ENCODE measurements at regions not wholly inside any gene's neighbourhood (a gene's known extent, or its start where the extent isn't known, plus 50 kb on each side); places are given as distances from the start of the nearest gene placed in this dataset.

DNA sequence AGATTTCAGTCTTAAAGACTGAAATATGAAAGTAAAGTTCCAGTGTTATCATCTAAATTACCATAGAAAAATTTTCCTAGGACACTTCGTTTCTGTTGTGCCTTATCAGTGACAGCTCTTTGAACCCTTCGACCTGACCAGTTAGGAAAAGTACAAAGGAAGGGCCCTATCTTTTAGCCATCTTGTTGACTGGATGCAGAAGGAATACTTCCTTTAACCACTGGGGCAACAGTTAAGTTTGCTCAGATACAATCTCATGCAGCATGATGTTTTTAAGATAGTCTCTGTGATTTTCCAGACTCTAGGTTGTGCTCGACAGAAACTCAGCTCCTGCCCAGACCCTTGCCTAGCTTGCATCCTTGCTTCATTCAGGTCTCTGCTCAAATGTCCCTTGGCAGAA is 210.5 kb upstream of the RPS6KA3 start:
- DNase-seq (ENCODE audit: low read depth in 2 of 2), result no peak

DNA sequence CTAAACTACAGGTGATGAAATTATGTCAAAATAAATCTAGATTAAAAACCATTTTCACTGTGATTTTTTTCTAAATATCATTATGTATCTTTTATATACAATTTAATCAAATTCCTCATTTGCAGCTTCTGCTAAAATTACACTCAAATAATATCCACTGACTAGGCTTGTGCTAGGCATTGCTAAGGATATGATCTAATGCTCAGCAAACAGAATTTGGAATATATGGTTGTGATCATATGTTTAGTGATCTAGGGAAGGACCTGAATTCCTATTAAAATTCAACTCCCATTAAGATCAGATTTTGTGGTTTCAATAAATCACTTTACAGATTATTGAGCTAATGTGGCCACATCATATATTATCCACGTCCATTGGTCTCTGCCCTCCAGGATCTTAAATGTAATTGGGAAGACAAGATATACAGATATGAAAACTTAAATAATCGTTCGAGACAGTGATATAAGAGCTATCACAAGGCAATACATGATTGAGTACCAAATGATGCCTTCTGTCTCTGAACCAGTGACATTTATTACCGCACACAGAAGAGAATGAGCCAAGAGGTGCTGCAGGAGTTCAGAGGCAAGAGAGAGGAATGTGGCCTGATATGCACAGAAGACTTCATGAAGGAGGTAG is 206.0 kb upstream of the RPS6KA3 start:
- no peak for DNase-seq (ENCODE audit: low read depth in 2 of 2)

DNA sequence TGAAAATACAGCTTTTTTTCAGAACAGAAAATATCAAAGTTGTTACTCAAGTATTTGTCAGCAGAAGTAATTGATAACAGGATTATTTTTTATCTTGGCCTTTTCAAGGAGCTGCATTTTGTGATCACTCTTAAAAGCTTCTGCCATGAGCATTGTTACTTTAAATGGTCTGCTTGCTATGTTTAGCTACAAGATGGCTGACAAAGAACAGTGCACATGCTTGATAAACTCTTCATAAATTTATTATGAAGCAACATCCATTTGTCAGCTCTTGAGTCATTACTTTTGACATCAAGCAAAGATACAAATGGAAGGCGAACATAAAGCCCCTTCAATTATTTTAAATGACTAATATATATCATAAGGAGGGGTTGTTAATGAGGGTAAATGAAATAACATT is 205.4 kb upstream of the RPS6KA3 start:
- DNase-seq (ENCODE audit: low read depth in 2 of 2), result no peak

DNA sequence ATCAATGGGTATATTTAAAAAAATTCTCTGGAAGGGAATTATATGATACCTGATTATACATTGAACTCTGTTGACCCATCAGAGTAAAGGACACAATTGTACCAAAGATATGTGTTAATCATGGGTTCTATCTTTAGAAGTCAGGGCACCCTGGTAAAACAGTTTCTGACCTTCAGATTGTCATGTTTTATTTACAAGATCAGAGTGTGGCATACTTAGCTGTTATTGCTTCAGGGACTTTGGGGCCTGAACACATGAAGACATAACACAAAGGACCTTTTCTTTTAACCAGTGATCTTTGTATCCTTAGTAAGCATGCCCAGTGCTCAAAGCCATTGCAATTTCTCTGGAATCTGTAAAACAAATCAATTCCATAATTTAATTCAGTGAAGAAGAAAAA is 204.8 kb upstream of the RPS6KA3 start:
- no peak for DNase-seq (ENCODE audit: low read depth in 2 of 2)

DNA sequence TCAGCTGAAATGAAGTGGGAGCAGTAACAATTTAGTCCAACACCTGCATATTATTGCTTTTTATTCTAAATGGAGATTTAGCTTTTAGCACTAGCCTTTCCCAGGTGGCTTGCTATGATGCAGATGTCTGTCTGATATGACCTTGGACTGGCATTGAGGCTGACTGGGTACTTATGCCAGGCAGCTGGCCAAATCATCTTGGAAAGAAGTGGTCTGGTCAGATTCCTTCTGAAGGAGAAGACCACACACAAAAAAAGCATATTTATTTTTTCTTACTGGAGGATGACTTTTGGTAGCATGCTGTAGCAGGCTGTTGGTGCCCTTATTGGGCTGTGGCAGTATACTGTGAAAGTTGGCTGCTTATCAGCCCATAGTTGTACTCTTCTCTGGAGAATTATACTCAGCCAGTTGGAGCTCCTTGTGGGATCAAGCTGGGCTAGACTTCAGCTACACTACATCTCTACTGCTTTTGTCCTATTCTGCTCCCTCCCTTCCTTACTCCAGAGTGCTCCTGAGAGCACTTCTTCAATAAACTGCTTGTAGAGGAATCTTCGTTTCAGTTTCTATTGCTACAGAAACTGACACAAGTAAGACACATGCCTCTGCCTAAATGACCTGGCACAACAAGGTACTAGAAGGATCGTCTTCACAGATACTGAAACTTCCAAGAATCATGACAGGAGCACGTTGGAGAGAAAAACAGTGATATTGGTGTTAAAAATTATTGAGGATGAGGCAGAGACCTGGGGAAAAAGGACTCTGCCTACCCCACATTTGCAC is 196.8 kb upstream of the RPS6KA3 start:
- no peak for DNase-seq (ENCODE audit: low read depth in 2 of 2)

DNA sequence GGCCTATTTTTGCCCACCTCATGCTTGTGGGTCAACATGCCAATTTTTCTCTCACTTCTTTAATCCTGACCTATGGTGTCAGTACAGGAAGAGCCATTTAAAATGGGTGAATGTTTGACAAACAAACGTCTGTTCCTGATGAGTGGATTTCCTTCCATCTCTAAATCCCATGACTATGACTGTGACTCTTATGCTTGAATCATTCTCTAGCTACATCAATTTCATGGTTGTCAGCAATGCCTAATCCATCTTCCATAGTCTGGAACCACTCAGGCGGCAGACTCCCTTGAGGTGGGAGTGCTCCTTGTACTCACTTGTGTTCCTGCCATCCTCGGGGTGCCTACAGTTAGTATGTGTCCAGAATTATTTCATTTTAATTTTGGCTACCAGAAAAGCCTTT is 194.9 kb upstream of the RPS6KA3 start:
- no peak for DNase-seq (ENCODE audit: low read depth in 2 of 2)

DNA sequence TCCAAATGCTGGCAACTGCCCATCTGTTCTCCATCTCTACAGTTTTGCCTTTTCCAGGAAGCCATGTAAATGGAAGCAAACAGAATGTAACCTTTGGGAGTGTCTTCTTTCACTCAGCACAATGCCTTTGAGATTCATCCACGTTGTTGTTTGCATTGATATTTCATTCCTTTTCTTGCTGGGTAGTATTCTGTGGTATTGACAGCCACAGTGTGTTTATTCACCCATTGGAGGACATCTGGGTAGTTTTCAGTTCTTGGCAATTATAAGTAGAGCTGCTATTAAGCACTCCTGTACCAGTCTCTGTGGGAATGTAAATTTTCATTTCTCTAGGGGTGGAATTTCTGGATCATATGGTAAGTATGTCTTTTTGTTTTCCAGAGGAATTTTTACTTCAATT is 194.3 kb upstream of the RPS6KA3 start:
- no peak for DNase-seq (ENCODE audit: low read depth in 2 of 2)

DNA sequence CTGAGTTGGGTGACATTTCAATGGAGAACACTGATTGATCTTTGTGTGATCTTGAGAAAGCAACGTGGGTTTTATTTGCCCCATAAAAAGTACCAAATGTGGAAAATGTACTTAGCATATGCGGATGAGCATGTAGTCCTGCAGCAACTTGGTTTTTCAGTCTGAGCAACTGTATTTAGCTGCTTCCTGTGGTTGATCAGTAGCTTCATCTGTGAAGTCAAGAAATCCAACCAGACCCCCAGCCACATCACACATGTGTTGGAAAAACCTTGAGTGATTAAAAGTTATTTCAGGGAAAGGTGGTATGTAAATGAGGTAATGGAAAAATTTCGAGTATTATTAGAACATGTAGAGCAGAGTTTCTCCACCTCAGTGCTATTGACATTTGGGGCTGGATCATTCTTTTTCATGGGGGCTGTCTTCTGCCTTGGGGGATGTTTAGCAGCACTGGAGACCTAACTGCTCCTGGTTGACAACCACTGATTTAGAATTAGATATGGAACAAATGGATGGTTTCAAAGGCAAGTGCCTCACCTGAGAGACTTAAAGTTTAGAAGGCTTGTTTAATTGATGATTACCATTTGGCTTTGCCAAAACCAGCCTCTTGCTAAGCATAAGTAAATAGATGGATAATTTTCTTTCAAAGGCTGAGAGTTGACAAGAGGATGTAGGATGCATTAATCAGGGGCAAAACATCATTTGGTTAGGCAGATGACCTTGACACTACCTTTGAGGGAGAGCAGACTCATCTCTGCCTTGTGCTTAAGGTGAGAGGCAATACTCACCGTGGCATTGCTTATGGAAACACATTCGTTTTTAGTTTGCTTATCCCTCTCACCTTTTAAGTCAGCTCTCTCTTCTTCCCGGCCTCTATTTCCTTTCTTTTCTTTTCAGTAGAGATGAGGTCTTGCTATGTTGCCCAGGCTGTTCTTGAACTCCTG is 193.0 kb upstream of the RPS6KA3 start:
- no peak for DNase-seq (ENCODE audit: low read depth in 2 of 2)

DNA sequence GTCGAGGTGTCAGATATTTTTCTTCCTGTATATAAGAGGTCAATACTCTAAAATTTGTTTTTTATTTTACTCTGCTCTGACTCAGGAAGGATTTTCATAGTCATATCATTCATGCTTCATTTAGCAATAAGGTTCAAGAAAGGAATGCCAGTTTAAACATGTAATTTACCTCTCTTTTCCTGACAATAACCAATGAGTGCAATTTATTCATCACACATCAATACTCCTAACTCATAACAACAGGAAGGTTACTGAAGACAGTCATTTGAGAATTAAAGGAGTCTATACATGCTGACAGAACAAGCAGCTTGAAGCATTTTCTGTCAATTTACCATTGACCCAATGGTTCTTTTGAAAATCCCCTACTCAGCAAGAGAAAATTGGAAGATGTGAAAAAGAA is 190.3 kb upstream of the RPS6KA3 start:
- no peak for DNase-seq (ENCODE audit: low read depth in 2 of 2)

DNA sequence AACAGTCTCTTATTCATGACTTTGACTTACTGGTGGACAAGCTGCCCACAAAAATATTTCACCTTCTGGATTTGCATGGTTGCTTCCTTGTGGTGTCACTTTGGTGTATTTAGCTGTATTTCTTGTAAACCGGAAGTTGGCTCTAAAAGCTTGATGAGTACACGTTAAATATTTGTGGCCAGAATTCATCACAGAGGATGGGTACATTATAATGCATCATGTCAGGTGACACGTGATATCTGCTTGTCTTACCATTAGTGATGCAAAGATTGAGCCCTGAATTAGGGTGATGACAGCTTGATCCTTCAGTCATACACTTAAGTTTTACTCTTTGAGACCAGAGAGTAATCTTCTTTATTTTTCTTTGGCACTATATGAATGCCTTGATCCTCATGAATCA is 188.3 kb upstream of the RPS6KA3 start:
- DNase-seq (ENCODE audit: low read depth in 2 of 2), result no peak

DNA sequence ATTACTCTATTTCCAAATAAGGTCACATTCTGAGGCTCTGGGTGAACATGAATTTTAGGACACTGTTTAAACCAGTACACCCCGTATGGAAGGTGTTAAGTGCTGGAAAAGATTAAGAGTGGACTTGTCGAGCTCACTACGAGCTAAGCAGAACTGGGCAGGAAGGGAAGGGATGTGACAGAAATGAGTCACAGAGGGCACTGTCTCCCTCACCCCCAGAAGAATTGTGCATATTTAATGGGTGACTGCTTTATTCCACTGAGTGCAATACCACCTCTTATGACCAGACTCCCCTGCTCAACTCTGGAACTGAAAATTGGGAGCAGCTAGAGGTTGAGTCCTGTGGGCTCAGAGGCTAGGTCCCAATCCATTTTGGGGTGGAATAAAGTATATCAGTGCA is 187.4 kb upstream of the RPS6KA3 start:
- DNase-seq (ENCODE audit: low read depth in 2 of 2), result no peak

DNA sequence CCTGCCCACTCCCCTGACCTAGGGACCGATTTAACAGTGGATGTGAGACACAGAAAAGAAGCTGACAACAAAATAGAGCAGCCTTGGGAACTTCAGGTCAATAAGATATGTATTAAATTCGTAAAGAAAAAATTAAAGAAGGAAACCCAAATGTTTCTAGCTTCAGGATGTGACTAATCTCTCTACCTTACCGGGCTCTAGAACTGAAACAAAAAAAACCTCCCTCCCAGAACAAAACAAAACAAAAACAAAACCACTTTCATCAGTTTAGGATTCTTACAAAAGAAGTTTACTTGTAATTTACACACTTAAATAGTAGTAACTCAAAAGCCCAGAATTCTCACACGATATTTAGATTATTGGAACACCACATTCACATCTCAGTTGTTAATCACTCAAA is 185.8 kb upstream of the RPS6KA3 start:
- DNase-seq (ENCODE audit: low read depth in 2 of 2), result no peak

DNA sequence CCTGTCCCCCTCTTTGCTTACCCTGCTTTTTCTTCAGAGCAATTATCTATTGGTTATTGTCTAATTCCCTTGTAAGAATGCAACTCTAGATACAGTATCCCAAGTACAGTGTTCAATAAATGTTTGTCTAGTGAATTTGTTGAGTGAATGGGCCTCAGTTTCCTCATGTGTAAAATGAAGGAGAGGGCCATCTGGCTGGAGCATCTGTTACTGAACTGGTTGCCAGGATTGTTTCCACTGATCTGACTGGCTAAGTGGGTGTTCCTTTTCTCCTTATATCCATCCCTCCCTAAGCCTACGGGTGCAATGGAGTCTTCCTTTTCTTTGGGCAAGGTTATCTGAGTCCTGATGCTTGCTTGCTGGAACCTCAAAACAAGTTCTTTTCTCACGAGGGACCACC is 185.2 kb upstream of the RPS6KA3 start:
- no peak for DNase-seq (ENCODE audit: low read depth in 2 of 2)

DNA sequence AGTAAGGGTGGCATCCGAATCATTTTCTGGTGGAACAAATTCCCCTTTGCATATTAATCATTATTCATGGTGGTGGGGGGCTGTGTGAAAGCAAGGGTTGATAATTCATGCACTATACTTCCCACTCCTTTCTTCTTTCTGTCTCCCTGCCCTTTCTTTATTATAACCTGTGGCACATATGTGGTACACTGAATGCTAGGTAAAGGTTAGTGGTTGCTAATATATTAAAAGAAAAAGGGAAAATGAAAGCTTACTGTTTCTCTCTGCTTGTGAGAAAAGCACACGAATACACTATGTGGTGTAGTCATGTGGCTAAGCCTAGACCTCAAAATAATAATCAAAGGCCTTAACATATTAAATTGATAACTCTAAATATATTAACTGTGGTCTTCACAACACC is 178.4 kb upstream of the RPS6KA3 start:
- DNase-seq (ENCODE audit: low read depth in 2 of 2), result no peak

DNA sequence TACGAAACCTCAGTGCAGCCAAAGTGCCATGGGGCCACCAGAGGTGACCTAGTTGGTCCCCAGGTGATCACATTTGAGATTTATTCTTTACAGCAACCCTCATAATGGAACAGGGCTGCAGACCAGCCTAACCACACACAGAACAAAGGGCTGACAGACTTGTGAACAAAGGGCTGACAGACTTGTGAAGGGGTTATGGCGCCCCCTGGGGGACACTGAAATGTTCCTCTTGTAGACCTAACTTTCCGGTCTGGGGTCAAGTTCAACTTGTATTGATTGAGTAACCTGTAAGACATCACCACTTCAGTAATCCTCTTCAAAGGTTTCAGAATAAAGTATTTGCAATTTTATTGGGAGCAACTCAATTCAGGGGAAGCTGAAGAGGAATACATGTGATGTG is 175.9 kb upstream of the RPS6KA3 start:
- DNase-seq (ENCODE audit: low read depth in 2 of 2), result peak; percentile 67 to 72

DNA sequence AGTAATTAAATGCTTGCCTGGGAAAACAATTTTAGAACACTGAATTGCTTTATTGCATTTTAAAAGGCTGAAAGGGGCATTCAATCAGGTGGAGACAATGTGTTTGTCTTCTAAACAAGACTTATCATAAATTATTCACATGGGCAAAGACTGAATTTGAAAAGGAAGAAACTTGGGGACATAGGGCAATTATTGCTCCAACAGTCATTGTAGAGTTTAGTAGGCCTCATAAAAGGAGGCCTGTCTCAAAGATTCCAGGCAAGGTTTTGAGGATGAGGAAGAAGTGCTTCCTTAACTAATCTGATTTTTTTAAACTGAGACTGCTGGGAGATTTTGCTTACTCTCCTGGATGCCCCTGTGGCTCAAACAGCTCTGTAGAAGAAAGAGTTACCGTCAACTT is 174.4 kb upstream of the RPS6KA3 start:
- DNase-seq (ENCODE audit: low read depth in 2 of 2), result no peak

DNA sequence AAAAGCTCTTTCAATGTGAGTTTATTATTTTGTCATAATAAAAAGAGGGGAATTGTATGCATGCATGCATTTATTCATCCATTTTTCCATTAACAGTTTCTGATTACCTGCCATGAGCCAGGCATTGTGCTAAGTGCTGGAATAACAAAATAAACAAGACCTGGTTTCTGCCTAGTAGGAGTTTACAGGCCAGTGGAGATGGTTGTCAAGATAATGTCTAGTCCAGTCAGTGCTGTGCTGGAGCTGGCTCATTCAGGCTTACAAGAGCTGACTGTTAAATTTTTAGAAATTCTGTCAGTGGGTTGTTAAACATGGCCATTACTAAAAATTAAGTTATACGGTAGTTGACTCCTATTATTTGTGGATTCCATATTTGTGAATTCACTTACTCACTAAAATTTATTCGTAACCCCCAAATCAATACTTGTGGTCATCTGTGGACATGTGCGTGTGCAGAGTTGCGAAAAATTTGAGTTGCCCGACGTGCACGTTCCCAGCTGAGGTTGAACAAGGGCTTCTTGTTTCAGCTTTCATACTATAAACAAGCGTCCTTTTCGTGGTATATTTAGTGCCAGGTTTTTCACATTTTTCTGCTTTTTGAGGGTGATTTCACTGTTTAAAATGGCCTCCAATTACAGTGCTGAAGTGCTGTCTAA is 172.3 kb upstream of the RPS6KA3 start:
- no peak for DNase-seq (ENCODE audit: low read depth in 2 of 2)

DNA sequence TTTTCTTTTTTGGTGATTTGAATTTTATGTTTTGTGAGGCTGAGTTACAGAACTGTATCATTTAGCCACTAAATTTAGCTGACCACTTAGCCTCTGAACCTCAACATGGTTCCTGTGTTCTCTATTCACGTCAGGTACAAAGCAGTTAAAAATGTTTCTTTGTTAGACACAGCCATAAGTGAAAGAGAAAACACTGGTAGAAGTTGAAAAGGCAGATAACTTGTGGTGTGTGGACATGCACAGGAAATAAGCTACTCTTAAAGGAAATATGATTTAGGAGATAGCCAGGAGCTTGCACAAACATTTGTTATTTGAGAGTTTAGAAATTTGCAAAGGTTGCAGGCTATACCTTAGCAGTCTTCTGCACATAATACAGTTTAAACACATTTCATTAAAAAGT is 171.0 kb upstream of the RPS6KA3 start:
- DNase-seq (ENCODE audit: low read depth in 2 of 2), result no peak

DNA sequence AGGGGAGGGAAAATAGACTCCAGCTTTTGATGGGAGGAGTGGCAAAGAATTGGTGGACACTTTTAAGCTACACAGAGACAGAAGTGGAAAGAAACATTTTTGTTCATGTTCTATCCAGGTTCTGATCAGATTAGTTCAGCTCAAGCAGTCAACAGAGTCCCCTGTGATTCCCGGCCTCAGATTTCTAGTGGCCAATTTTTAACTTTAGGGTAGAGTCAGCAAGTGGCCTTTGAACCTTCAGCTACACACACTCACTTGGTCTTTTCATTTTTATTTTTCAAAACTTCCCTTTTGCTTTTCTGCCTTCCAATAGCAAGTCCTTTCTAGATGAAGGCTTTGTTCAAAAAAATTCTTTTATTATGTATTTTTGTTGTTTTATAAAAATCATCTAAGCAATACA is 169.2 kb upstream of the RPS6KA3 start:
- no peak for DNase-seq (ENCODE audit: low read depth in 2 of 2)

DNA sequence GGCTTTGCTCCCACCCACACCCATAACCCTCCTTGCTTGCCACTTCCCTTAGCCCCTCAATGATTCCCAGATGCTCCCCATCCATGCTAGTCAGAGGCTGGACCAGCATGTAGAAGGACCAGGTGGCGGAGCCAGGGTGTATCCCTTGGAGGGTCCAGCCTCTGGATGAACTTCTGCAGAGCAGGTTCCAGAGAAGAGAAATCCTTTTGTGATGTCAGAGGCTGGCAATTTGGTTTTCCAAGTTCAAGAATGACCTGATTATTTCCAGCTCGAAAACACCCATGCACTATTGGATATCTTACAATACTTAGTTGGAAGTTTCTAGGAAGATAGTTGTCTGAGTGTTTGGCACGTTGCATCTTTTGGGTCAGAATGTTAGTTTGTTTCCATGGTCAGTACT is 168.3 kb upstream of the RPS6KA3 start:
- no peak for DNase-seq (ENCODE audit: low read depth in 2 of 2)

DNA sequence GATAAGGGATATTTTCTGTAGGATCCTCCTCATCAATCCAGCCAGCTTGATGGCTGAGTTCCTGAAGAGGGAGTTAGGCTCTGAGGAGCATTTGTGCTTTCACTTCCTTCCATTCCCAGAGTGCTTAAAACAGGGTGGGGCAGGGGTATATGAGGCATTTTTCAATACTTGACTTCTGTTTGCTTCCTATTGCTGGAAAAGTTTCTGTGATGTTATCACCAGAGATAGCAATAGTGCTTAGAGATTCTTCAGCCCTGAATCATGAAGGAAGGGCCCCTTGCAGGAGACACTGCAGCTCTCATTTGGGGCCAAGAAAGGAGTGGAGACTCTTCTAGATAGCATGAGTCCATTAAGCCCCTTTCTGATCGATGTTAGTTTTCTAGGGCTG is 166.7 kb upstream of the RPS6KA3 start:
- no peak for DNase-seq (ENCODE audit: low read depth in 2 of 2)

DNA sequence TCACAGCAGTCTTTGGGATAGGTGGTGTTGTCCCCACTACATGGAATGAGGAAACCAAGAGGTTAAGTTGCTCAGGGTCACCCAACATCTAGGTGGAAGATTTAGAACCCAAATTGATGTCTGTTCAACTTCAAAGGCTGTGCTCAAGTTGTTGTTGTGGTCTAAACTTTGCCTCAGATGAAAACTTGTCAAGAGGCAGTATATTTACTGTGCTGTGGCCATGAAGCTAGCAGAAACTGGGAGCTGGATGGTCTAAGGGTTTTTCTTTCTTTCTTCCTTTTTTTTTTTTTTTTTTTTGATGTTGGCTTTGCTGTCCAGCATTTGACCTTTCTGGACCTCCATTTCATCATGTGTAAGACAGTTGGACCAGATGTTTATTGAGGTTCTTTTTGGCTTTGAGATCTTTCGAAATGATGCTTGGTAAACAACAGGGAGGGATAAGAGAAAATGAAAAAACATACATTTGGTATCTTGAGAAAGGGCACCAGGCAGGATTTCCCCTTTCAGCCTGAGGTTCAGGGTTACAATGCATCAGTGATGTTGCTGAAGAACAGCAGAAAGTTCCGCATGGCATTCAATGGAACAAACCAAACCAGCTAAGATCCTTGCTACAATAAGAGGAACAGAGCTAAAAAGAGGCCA is 166.2 kb upstream of the RPS6KA3 start:
- DNase-seq (ENCODE audit: low read depth in 2 of 2), result no peak
